Activated CD4-positive, alpha-beta T cell treated with anti-CD3 and anti-CD28 coated beads, Interleukin-2, amount 10 ng/mL, durations not matched to agents 7 days and 5 days (primary cell): ENCODE measurements at regions not wholly inside any gene's neighbourhood (a gene's known extent, or its start where the extent isn't known, plus 50 kb on each side); places are given as distances from the start of the nearest gene placed in this dataset.

Source experiments
- CTCF ChIA-PET: fragments of 350-600 bp; sonication (Branson Sonifier 250); formaldehyde crosslinking; loops from one replicate; lab custom pipeline; 2021; ENCODE audit warnings: antibody characterized with exemption; lab: Charles Lee
- POLR2A ChIA-PET: fragments of 350-600 bp; sonication (Branson Sonifier 250); formaldehyde crosslinking; loops from one replicate; lab custom pipeline; 2021; ENCODE audit warnings: antibody characterized with exemption; lab: Charles Lee
- DNase-seq: peaks from one replicate; pipeline ENCODE4 v3.0.0-alpha.2; 2020
- H3K27ac Mint-ChIP-seq: one replicate; pipeline ENCODE4 v1.8.0; 2021; ENCODE audit warnings: mild to moderate bottlenecking, moderate library complexity, mixed read lengths
- H3K27me3 Mint-ChIP-seq: one replicate; pipeline ENCODE4 v1.8.0; 2021; ENCODE audit warnings: mixed read lengths
- H3K36me3 Mint-ChIP-seq: one replicate; pipeline ENCODE4 v1.8.0; 2021; ENCODE audit warnings: low read depth, mixed read lengths
- H3K4me1 Mint-ChIP-seq: one replicate; pipeline ENCODE4 v1.8.0; 2021; ENCODE audit warnings: mixed read lengths
- H3K4me3 Mint-ChIP-seq: one replicate; pipeline ENCODE4 v1.8.0; 2021; ENCODE audit warnings: mild to moderate bottlenecking, moderate library complexity, mixed read lengths
- H3K9me3 Mint-ChIP-seq: one replicate; pipeline ENCODE4 v1.8.0; 2021; ENCODE audit warnings: mixed read lengths

DNA sequence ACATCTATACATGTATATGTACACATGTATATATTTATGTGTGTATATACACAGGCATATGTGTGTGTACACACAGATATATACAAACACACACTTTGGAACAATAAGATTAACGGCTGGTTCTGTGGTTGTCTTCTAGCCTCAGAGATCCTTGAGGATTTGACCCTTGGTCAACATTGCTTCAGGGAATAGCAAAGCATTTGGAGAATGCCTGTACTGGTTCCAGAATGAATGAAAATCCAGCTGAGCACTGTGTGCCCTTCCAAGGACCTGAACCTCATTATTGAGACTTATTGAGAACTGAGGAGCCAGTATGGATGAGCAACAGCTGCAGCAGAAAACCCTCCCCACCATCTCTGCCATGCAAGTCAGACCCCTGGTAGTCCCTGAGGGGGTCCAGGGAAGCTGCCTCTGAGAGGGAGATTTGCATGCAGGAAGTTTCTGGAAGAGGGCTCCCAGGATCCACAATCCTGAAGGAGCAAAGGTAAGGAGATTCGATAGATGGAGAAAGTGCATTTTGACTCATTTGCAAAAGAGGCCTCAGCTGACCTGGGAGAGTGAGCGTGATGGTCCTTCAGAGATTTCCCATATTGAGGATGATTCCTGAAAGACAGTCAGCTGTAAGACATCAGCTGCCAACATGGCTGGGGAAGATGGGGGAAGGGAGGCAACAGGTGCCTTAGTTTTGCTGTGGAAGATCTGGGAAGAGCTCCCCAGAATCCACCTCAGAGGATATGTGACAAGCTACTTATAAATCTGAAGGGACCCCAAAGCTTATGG, 166.6 kb upstream of the NCKAP5 start:
- ChIA-PET POLR2A (no interaction called here), CTCF (no interaction called here)
- Mint-ChIP-seq H3K27me3 (no peaks in the 10 kb centered on the region), H3K4me3 (no peak overlapping the region), H3K4me1 (no peaks in the 10 kb centered on the region), H3K36me3 (no peaks in the 10 kb centered on the region), H3K27ac (no peak overlapping the region), H3K9me3 (peaks cover 2% of the 10 kb centered on the region)
- no peak for DNase-seq

DNA sequence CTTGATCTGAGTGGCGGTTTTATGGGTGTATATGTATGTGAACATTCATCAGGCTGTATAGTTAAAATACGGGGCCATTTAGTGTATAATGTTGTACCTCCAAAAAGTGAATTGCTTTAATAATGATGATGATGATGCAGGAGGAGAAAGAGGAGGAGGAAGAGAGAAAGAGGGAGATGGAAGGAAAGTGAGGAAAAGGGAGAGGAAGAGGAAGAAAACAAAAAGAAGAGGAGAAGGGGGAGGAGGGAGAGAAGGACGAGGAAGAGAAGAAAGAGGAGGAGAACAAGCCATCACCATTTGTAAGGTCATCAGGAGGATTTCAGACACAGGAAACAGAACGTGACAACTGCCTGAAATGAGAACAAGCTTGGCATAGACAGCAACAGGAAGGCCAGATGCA, 168.4 kb upstream of the NCKAP5 start:
- DNase-seq = no peak
- no peaks in the 10 kb centered on the region for H3K27me3 Mint-ChIP-seq
- POLR2A ChIA-PET = no interaction called here
- peaks cover 2% of the 10 kb centered on the region for H3K9me3 Mint-ChIP-seq
- CTCF ChIA-PET = no interaction called here
- no peaks in the 10 kb centered on the region for H3K36me3 Mint-ChIP-seq
- H3K4me3 Mint-ChIP-seq = no peak overlapping the region
- no peaks in the 10 kb centered on the region for H3K4me1 Mint-ChIP-seq
- no peak overlapping the region for H3K27ac Mint-ChIP-seq

DNA sequence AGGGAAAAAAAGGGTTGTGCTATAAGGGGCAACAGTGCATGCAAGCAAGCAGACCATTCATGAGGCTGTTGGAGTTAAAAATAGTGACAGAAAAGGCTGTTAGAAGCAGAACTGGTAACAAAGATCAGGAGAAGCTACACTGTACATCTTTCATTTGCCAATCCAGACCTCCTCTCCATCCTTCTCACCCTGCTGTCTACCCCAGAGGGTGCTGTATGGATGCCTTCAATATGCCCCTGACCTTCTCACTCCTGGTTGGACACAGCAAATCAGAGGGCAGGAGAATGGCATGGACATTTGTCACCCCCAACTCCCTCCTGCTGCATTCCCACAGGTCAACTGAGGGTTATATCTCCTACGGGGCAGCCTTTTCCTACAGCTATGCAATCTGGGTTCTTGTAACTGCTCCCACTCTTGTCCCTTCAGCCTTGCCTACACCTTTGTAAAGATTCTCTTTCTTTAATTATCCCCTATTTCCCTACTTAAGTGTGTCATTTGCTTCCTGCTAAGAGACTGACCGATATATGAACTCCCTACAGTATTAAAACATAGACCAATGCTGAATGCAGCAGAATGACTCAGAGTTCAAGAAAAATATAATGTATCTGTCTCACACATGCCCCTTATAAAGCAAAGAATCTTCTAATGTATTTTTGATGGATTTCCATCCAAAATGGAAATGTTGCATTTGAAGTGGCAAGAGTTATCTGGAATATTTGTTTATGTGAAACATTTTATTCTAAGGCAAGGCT, 169.2 kb upstream of the NCKAP5 start:
- no peak for DNase-seq
- no peaks in the 10 kb centered on the region for H3K36me3 Mint-ChIP-seq
- no peaks in the 10 kb centered on the region for H3K4me1 Mint-ChIP-seq
- no peak overlapping the region for H3K4me3 Mint-ChIP-seq
- no peaks in the 10 kb centered on the region for H3K27me3 Mint-ChIP-seq
- ChIA-PET CTCF (no interaction called here), POLR2A (no interaction called here)
- peaks cover 2% of the 10 kb centered on the region for H3K9me3 Mint-ChIP-seq
- no peak overlapping the region for H3K27ac Mint-ChIP-seq

DNA sequence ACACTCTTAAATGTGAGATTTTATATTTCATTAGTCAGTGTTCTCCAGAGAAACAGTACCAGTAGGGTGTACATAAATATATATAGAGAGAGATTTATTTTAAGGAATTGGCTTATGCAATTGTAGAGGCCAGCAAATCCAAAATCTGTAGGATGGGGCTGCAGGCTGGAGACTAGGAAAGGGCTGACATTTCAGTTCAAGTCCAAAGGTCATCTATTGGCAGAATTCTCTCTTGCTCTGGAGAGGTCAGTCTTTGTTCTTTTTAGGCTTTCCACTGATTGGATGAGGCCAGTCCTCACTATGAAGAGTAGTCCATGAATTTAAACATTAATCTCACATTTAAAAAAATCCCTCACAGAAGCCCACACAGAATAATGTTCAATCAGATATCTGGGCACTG, 170.8 kb upstream of the NCKAP5 start:
- Mint-ChIP-seq H3K36me3 (no peaks in the 10 kb centered on the region), H3K9me3 (peaks cover 2% of the 10 kb centered on the region)
- POLR2A ChIA-PET = no interaction called here

DNA sequence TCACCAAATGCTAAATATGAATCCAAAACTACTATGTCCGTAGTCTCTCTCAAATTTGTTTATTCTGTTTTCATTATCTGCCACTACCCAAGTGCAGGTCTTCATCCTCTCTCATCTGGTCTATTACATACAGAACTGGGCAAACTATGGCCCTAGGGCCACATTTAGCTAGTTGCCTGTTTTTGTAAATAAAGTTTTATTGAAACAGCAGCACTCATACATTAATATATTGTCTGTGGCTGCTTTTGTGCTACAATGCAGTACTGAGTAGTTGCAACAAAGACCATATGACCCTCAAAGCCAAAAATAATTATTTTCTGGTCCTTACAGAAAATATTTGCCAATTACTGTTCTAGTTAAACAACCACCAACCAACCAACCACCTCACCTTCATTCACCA, 172.2 kb upstream of the NCKAP5 start:
- CTCF ChIA-PET = no interaction called here
- Mint-ChIP-seq H3K9me3 (no peaks in the 10 kb centered on the region), H3K4me3 (no peak overlapping the region), H3K27ac (no peak overlapping the region), H3K36me3 (no peaks in the 10 kb centered on the region), H3K27me3 (no peaks in the 10 kb centered on the region), H3K4me1 (no peaks in the 10 kb centered on the region)
- POLR2A ChIA-PET = no interaction called here
- DNase-seq = no peak

More for the DNA sequence above, 170.8 kb upstream of the NCKAP5 start:
- Mint-ChIP-seq H3K27ac (no peak overlapping the region), H3K4me1 (no peaks in the 10 kb centered on the region), H3K27me3 (no peaks in the 10 kb centered on the region), H3K4me3 (no peak overlapping the region)
- no peak for DNase-seq
- CTCF ChIA-PET = no interaction called here

DNA sequence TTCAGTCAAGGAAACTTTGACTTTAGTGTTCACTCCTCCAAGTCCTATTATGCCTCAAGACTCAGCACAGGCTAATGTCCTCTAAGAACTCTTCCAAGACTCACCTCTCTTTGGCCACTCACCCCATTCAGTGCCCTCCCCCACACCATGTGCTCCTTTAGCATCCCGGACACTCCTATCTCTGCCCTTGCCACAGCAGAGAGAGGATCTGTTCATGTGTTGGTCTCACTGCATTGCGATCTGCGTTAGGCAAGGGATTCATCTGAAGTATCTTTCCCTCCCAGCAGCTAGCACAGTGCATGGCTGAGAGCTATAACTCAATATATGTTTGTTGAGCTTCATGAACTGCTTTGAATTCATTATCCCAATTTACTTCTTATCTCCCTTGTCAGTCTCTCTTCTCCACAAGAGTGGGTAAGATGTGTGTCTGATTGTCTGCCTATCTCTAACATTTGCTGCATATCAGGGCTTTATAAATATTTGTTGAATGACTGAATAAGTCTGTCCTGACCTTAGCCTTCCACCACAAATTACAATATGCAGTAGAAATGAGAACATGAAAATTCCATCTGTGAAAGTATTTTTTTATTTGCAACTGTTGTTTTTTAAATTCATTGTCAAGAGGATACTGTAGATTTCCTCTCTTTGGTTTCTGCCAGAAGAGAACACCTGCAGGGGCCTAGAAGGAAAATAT, 179.9 kb upstream of the NCKAP5 start:
- no peak for DNase-seq
- Mint-ChIP-seq H3K4me3 (no peak overlapping the region), H3K27ac (no peak overlapping the region), H3K9me3 (no peaks in the 10 kb centered on the region), H3K36me3 (no peaks in the 10 kb centered on the region), H3K4me1 (no peaks in the 10 kb centered on the region), H3K27me3 (no peaks in the 10 kb centered on the region)
- CTCF ChIA-PET = no interaction called here
- POLR2A ChIA-PET = no interaction called here

DNA sequence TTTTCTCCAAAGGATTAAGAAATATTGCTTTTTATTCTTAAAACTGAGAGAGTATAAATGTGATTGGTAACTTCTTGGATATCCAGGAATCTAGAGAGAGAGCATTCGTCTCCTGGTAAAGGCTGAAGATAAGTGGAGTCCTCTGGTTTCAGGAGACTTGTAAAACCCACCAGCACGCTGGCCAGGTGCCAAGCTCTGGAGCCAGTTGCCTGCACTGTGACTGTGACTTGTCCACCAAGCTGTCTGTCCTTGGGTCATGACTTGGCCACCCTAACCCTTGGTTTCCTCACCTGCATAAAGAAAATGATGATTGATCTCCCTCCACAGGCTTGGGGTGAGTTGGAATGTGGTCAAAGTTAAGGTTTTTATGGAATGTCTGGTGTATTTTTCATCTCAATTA, 185.4 kb upstream of the NCKAP5 start:
- Mint-ChIP-seq H3K4me3 (no peak overlapping the region), H3K9me3 (no peaks in the 10 kb centered on the region), H3K27ac (no peak overlapping the region), H3K36me3 (no peaks in the 10 kb centered on the region), H3K27me3 (no peaks in the 10 kb centered on the region), H3K4me1 (no peaks in the 10 kb centered on the region)
- ChIA-PET POLR2A (no interaction called here), CTCF (no interaction called here)
- no peak for DNase-seq

DNA sequence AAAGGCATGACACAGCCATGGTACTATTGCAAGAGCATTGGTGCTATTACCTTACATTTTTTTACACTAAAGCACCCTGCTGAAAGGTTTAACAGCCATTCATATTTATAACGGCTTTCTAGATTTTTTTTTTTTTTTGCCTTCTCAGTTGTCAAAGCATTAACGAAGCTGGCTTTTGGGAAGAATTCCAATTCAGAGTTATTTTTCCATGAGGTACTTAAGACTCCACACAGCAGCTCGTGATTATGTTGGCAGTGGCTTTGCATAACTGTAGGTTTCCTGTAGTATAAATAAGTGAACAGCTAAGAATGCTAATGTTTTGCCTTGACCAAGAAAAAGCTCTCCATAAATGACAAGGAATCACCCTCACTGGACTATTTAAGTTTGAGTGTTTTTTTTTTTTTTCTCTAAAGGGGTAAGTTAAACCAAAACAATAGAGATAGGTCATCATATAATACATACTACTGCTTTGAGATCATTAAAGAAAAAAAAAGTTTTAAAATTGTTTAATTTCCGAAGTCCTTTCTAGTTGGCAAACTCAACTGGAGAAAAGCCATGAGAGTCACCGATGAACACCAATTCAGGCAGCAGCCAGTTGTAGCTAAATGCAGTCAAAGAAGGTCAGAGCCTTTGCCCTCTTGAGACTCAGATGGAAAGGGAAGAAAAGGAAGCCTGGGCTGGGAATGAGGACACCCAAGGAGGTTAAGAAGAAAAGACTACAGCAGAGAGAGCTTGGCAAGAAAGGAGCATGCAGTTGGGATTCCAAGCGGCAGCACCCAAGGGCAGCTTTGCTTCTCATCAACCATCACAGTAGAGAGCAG, 187.4 kb upstream of the NCKAP5 start:
- POLR2A ChIA-PET = no interaction called here
- CTCF ChIA-PET = interaction anchor here (0.7 kb wide), 1 partner anchor 11 kb away, joined by 3 read pairs; no protein-coding TSS in a partner anchor
- no peaks in the 10 kb centered on the region for H3K36me3 Mint-ChIP-seq
- no peaks in the 10 kb centered on the region for H3K9me3 Mint-ChIP-seq
- H3K4me1 Mint-ChIP-seq = no peaks in the 10 kb centered on the region
- H3K27ac Mint-ChIP-seq = no peak overlapping the region
- H3K27me3 Mint-ChIP-seq = no peaks in the 10 kb centered on the region
- no peak overlapping the region for H3K4me3 Mint-ChIP-seq
- DNase-seq = no peak

DNA sequence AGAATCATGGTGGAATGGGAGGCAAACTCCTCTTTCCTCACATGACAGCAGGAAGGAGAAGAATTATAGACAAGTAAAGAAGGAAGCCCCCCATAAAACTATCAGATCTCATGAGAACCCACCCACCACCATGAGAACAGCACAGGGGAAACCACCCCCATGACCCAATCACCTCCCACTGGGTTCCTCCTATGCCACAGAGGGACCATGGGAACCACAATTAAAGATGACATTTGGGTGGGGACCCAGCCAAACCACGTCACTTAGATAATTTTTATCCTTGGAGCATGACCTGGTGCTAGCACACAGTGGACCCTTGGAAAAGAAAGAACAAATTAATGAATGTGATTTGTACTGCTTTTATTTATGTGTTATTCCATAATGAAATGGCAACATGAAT, 188.6 kb upstream of the NCKAP5 start:
- Mint-ChIP-seq H3K4me3 (no peak overlapping the region), H3K27ac (no peak overlapping the region), H3K9me3 (no peaks in the 10 kb centered on the region), H3K36me3 (no peaks in the 10 kb centered on the region), H3K27me3 (no peaks in the 10 kb centered on the region), H3K4me1 (no peaks in the 10 kb centered on the region)
- ChIA-PET POLR2A (no interaction called here), CTCF (no interaction called here)
- no peak for DNase-seq

DNA sequence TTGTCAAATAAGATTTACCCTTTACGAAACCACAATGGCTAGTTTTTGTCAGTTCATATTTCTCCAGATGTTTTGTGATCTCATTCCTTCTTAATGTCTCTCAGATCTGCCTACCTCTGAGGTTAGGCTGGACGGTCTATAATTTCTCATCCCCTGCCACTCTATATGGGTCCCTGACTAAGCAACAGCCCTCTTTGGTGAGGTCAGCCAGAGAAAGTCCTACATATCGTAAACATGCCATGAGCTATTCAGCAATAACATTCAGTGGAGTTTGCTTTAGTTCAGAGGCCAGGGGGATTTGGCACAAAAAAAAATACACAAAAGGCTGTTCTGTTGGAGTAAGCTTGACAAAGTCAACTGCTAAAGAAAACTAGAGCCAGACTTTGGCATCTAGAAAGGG, 192.1 kb upstream of the NCKAP5 start:
- POLR2A ChIA-PET = no interaction called here
- no peak overlapping the region for H3K27ac Mint-ChIP-seq
- H3K27me3 Mint-ChIP-seq = no peaks in the 10 kb centered on the region
- H3K4me3 Mint-ChIP-seq = no peak overlapping the region
- no peaks in the 10 kb centered on the region for H3K36me3 Mint-ChIP-seq
- no peaks in the 10 kb centered on the region for H3K9me3 Mint-ChIP-seq
- DNase-seq = no peak
- no peaks in the 10 kb centered on the region for H3K4me1 Mint-ChIP-seq
- CTCF ChIA-PET = no interaction called here

DNA sequence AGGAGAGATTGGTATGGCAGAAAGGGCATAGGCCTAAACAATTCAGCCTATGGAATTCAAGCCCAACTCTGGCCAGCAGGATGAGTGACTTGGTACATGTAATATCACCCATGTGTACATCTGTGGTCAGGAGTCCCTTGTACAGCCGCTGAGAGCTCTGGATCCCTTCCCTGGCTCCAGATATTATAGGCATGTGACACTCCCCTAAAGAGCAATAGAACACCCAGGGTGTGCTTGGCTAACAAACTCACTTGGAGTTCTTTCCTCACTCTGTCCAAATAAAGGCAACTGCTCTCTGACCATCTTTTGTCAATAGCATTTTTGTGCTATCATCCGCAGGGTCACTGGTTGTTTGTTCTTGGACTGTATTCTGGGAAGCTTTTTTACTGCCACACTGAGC, 197.4 kb upstream of the NCKAP5 start:
- Mint-ChIP-seq H3K4me3 (no peak overlapping the region), H3K9me3 (no peaks in the 10 kb centered on the region), H3K4me1 (no peaks in the 10 kb centered on the region), H3K27ac (no peak overlapping the region), H3K36me3 (no peaks in the 10 kb centered on the region), H3K27me3 (peaks cover 7% of the 10 kb centered on the region)
- no peak for DNase-seq
- ChIA-PET CTCF (no interaction called here), POLR2A (no interaction called here)

DNA sequence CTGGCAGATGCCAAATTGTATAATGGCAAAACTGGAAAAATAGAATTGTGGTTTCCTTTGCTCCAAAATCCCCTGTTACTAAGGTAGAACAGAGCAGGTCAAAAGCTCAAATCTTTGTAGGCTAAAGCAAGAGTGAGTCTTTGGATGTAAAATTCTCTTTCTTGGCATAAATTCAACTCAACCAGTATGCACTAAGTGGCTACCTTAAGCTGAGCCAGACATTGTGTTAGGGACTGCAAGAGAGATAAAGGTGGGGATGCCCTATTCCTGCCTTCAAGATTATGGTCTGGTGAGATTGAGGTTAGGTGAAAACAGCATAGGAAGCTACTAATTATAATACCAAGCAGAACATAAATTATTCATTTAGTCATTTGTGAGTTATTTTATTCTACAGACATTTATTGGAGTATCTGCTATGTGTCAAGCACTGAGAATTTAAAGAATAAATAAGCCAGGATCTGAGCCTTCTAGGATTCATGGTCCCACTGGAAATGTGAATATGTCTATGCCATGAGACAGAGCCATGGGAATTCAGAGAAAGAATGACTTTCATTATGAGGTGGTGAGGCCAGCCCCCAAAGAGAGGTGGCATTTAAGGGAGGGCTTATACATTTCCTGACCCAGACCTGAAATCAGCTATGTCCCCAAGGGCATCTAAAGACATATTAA, 198.0 kb upstream of the NCKAP5 start:
- no peak overlapping the region for H3K27ac Mint-ChIP-seq
- ChIA-PET POLR2A (no interaction called here), CTCF (interaction anchor here (0.5 kb wide), 1 partner anchor 10 kb away, joined by 3 read pairs; no protein-coding TSS in a partner anchor)
- H3K36me3 Mint-ChIP-seq = no peaks in the 10 kb centered on the region
- peaks cover 8% of the 10 kb centered on the region for H3K27me3 Mint-ChIP-seq
- H3K9me3 Mint-ChIP-seq = no peaks in the 10 kb centered on the region
- H3K4me1 Mint-ChIP-seq = no peaks in the 10 kb centered on the region
- H3K4me3 Mint-ChIP-seq = no peak overlapping the region
- no peak for DNase-seq
